Nucleus accumbens (tissue), 56 donors: ENCODE measurements at regions not wholly inside any gene's neighbourhood (a gene's known extent, or its start where the extent isn't known, plus 50 kb on each side); places are given as distances from the start of the nearest gene placed in this dataset.
"Not testable (repeated sequence)": the region's sequence is repeated elsewhere in the genome, so short reads cannot be mapped to it uniquely, and the experiment has no call there.

ENCODE experiments used
- DNase-seq, 56 donors: peaks; one replicate each; lab custom pipeline; 2025; lab: John Stamatoyannopoulos, UW

GRCh38 chr18:1464444-1465217, 560.0 kb downstream of the ADCYAP1 start:
- DNase-seq: no peak

GRCh38 chr18:1466035-1466434, 561.4 kb downstream of the ADCYAP1 start:
- DNase-seq: no peak

GRCh38 chr18:1467461-1467964, 562.8 kb downstream of the ADCYAP1 start:
- DNase-seq: no peak

GRCh38 chr18:1468550-1468949, 563.9 kb downstream of the ADCYAP1 start:
- no peak for DNase-seq

- no peak for DNase-seq
Observed at GRCh38 chr18:1475867-1476266, 571.2 kb downstream of the ADCYAP1 start.

GRCh38 chr18:1480309-1480708, 575.6 kb downstream of the ADCYAP1 start:
- no peak for DNase-seq

- no peak for DNase-seq
Observed at GRCh38 chr18:1481577-1481976, 576.9 kb downstream of the ADCYAP1 start.

- DNase-seq: no peak
Observed at GRCh38 chr18:1483385-1483784, 578.7 kb downstream of the ADCYAP1 start.

- no peak for DNase-seq
Observed at GRCh38 chr18:1487457-1487856, 582.8 kb downstream of the ADCYAP1 start.

- no peak for DNase-seq
Observed at GRCh38 chr18:1488394-1488793, 583.7 kb downstream of the ADCYAP1 start.

GRCh38 chr18:1488957-1489356, 584.3 kb downstream of the ADCYAP1 start:
- no peak for DNase-seq

- DNase-seq: no peak
Observed at GRCh38 chr18:1495387-1495786, 590.7 kb downstream of the ADCYAP1 start.

GRCh38 chr18:1496096-1496495, 591.4 kb downstream of the ADCYAP1 start:
- no peak for DNase-seq

GRCh38 chr18:1498216-1498615, 593.5 kb downstream of the ADCYAP1 start:
- no peak for DNase-seq

GRCh38 chr18:1499265-1499664, 594.6 kb downstream of the ADCYAP1 start:
- no peak for DNase-seq

- DNase-seq: no peak
Observed at GRCh38 chr18:1503847-1504246, 599.2 kb downstream of the ADCYAP1 start.

GRCh38 chr18:1505856-1506255, 601.2 kb downstream of the ADCYAP1 start:
- DNase-seq: no peak

GRCh38 chr18:1510542-1511179, 606.0 kb downstream of the ADCYAP1 start:
- no peak for DNase-seq

GRCh38 chr18:1511619-1512311, 607.1 kb downstream of the ADCYAP1 start:
- DNase-seq: no peak

GRCh38 chr18:1513519-1513918, 608.8 kb downstream of the ADCYAP1 start:
- DNase-seq: no peak

- not testable (repeated sequence) for DNase-seq
Observed at GRCh38 chr18:1521588-1522248, 617.0 kb downstream of the ADCYAP1 start.
